Transverse colon (tissue), 4 donors: ENCODE measurements at regions not wholly inside any gene's neighbourhood (a gene's known extent, or its start where the extent isn't known, plus 50 kb on each side); places are given as distances from the start of the nearest gene placed in this dataset.

Experiments used
- DNase-seq: peaks from one replicate; pipeline ENCODE4 v3.0.0-alpha.2; 2019
- H3K27ac ChIP-seq, 4 donors: fragments of 200-600 bp; sonication (generic); 2 replicates each; pipeline ENCODE4 v1.5.1; 2016 to 2018; ENCODE audit warnings: inconsistent platforms in 4 of 4
- H3K27me3 ChIP-seq: fragments of 200-600 bp; sonication (generic); 2 replicates; pipeline ENCODE4 v1.5.1; 2017; ENCODE audit warnings: inconsistent platforms
- H3K36me3 ChIP-seq, 4 donors: fragments of 200-600 bp; sonication (generic); 2 replicates each; pipeline ENCODE4 v1.5.1; 2017 to 2019; ENCODE audit warnings: inconsistent platforms in 4 of 4
- H3K4me1 ChIP-seq, 4 donors: fragments of 200-600 bp; sonication (generic); 2 replicates each; pipeline ENCODE4 v1.5.1; 2017 to 2020; ENCODE audit warnings: inconsistent platforms in 4 of 4
- H3K4me3 ChIP-seq, 4 donors: fragments of 200-600 bp; sonication (generic); 1 replicate in 1 of 4; 2 replicates in 3 of 4; pipeline versions ENCODE4 v1.5.1 to v1.6.1; 2017 to 2019; ENCODE audit warnings: inconsistent platforms in 4 of 4
- H3K9me3 ChIP-seq, 2 donors: fragments of 200-600 bp; sonication (generic); 2 replicates each; pipeline ENCODE4 v1.5.1; 2017 to 2019; ENCODE audit warnings: inconsistent platforms in 2 of 2
- CTCF ChIP-seq, 5 experiments: fragments of 200-600 bp in 3 of 5; fragments of 450-650 bp in 2 of 5; sonication (generic) in 3 of 5; IDR thresholded peaks; 1 replicate in 2 of 5; 2 replicates in 3 of 5; pipeline ENCODE4 v1.5.1; 2016 to 2017; ENCODE audit warnings: antibody characterized with exemption in 5 of 5, inconsistent platforms in 3 of 5, mild to moderate bottlenecking in 2 of 5, moderate library complexity in 1 of 5
- EP300 ChIP-seq: sonication (generic); formaldehyde crosslinking; IDR thresholded peaks from one replicate; pipeline ENCODE4 v1.6.1; 2017; ENCODE audit warnings: antibody characterized with exemption, low read depth
- POLR2A ChIP-seq: fragments of 450-650 bp; IDR thresholded peaks from one replicate; pipeline ENCODE4 v1.6.1; 2016; ENCODE audit warnings: antibody characterized with exemption, mild to moderate bottlenecking, moderate library complexity
- POLR2AphosphoS5 ChIP-seq, 3 donors: sonication (generic); formaldehyde crosslinking; IDR thresholded peaks; one replicate each; pipeline ENCODE4 v1.6.1; 2016; ENCODE audit warnings: antibody characterized with exemption in 3 of 3
- WGBS, 2 donors: methylation state at CpG; one replicate each; pipeline ENCODE4 v1.1.5; 2018; ENCODE audit warnings: low coverage in 1 of 2; 5-methylcytosine and 5-hydroxymethylcytosine counted together
- in situ Hi-C, 4 donors: fragments of 200-750 bp; cut with MboI; loops; one replicate each; pipeline versions ENCODE4 v1.15.0 to v1.15.1; 2017; ENCODE audit warnings: low sequenced_read_pairs in 3 of 4, low pct_ligation_motif_present in 1 of 4, low pct_unique_long_range_greater_than_20kb in 1 of 4
- intact Hi-C: fragments of 100-400 bp; cut with DNase I; formaldehyde crosslinking; loops from one replicate; pipeline ENCODE4 v1.15.1; 2023; ENCODE audit warnings: low total_unique reads

GRCh38 chr13:99811067-99811700, 160.4 kb downstream of the ZIC5 start:
- Histone ChIP-seq H3K4me1 (peaks cover 0 to 7% (median 0%) of the 10 kb centered on the region in 4 donors), H3K27ac (no peak overlapping the region), H3K9me3 (no peaks in the 10 kb centered on the region), H3K4me3 (no peak overlapping the region), H3K27me3 (no peaks in the 10 kb centered on the region), H3K36me3 (no peaks in the 10 kb centered on the region)
- TF ChIP-seq CTCF (IDR thresholded peaks at IDR 0.05) (no peak), EP300 (no peak), POLR2AphosphoS5 (IDR thresholded peaks at IDR 0.05) (no peak), POLR2A (no peak)
- 72% methylated on average over 7 of the region's 7 CpGs; no CpG with 5 or more reads in 1 of the 2 donors for WGBS, 2 donors
- DNase-seq, result no peak
- intact Hi-C loops, result no loop called here
- in situ Hi-C loops, result no loop called here

- in situ Hi-C loops, result no loop called here
- WGBS, 2 donors, result 60 to 64% methylated on average over 4 of the region's 4 CpGs
- DNase-seq, result no peak
- Histone ChIP-seq H3K27me3 (no peaks in the 10 kb centered on the region), H3K9me3 (no peaks in the 10 kb centered on the region), H3K27ac (no peak overlapping the region), H3K4me1 (peaks cover 0 to 7% (median 0%) of the 10 kb centered on the region in 4 donors), H3K36me3 (no peaks in the 10 kb centered on the region), H3K4me3 (no peak overlapping the region)
- intact Hi-C loops, result no loop called here
- TF ChIP-seq POLR2AphosphoS5 (IDR thresholded peaks at IDR 0.05) (no peak), POLR2A (no peak), CTCF (IDR thresholded peaks at IDR 0.05) (no peak), EP300 (no peak)
Observed at GRCh38 chr13:99809926-99810325, 161.6 kb downstream of the ZIC5 start.

GRCh38 chr13:99809496-99809895, 162.1 kb downstream of the ZIC5 start:
- DNase-seq, result no peak
- WGBS, 2 donors, result 77 to 83% methylated on average over 7 to 8 of the region's 8 CpGs
- TF ChIP-seq POLR2A (no peak), CTCF (IDR thresholded peaks at IDR 0.05) (no peak), EP300 (no peak), POLR2AphosphoS5 (IDR thresholded peaks at IDR 0.05) (no peak)
- no peaks in the 10 kb centered on the region for H3K36me3 ChIP-seq
- peaks cover 0 to 7% (median 0%) of the 10 kb centered on the region in 4 donors for H3K4me1 ChIP-seq
- no peaks in the 10 kb centered on the region for H3K27me3 ChIP-seq
- intact Hi-C loops, result no loop called here
- no peaks in the 10 kb centered on the region for H3K9me3 ChIP-seq
- in situ Hi-C loops, result no loop called here
- no peak overlapping the region for H3K27ac ChIP-seq
- H3K4me3 ChIP-seq, result no peak overlapping the region

- no peaks in the 10 kb centered on the region for H3K36me3 ChIP-seq
- 49 to 57% methylated on average over 1 of the region's 1 CpG for WGBS, 2 donors
- intact Hi-C loops, result no loop called here
- TF ChIP-seq POLR2A, result no peak
- TF ChIP-seq EP300, result no peak
- no peak for TF ChIP-seq CTCF (IDR thresholded peaks at IDR 0.05)
- TF ChIP-seq POLR2AphosphoS5 (IDR thresholded peaks at IDR 0.05), result no peak
- peaks cover 0 to 7% (median 0%) of the 10 kb centered on the region in 4 donors for H3K4me1 ChIP-seq
- no peak overlapping the region for H3K27ac ChIP-seq
- in situ Hi-C loops, result no loop called here
- H3K27me3 ChIP-seq, result no peaks in the 10 kb centered on the region
- no peak for DNase-seq
- no peak overlapping the region for H3K4me3 ChIP-seq
- no peaks in the 10 kb centered on the region for H3K9me3 ChIP-seq
Observed at GRCh38 chr13:99808786-99809185, 162.8 kb downstream of the ZIC5 start.
